Activated CD8-positive, alpha-beta memory T cell treated with anti-CD3 and anti-CD28 coated beads, Interleukin-2, amount 50 U/mL, for 48 hours (primary cell): ENCODE measurements at regions not wholly inside any gene's neighbourhood (a gene's known extent, or its start where the extent isn't known, plus 50 kb on each side); places are given as distances from the start of the nearest gene placed in this dataset.
"Not testable (repeated sequence)": the region's sequence is repeated elsewhere in the genome, so short reads cannot be mapped to it uniquely, and the experiment has no call there.

ENCODE experiments used
- DNase-seq: peaks from one replicate; pipeline ENCODE4 v3.0.0-alpha.2; 2020

GRCh38 chr15:84153655-84154140 is 81.9 kb upstream of the GOLGA6L4 start:
- DNase-seq: not testable (repeated sequence)

DNA sequence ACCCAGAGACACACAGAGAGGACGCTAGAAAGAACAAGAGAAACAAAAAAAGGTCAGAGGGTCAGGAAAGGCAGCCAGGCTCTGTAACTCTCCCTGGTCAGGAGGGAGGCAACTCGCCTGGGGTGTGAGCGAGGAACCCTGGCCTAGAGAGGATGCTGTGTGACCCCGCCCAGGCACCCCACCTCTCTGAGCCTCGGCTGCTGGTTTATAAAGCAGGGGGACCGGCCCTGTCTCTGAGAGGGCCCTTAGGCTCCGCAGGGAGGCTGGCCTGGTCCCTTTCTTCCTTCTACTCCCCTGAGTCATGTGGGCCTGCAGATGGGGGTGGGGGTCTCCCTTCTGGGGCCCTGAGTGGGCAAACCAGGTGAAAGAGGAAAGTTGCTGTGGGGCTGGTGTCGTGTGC is 81.3 kb upstream of the GOLGA6L4 start:
- DNase-seq: not testable (repeated sequence)

GRCh38 chr15:84154787-84155186 is 80.8 kb upstream of the GOLGA6L4 start:
- not testable (repeated sequence) for DNase-seq

DNA sequence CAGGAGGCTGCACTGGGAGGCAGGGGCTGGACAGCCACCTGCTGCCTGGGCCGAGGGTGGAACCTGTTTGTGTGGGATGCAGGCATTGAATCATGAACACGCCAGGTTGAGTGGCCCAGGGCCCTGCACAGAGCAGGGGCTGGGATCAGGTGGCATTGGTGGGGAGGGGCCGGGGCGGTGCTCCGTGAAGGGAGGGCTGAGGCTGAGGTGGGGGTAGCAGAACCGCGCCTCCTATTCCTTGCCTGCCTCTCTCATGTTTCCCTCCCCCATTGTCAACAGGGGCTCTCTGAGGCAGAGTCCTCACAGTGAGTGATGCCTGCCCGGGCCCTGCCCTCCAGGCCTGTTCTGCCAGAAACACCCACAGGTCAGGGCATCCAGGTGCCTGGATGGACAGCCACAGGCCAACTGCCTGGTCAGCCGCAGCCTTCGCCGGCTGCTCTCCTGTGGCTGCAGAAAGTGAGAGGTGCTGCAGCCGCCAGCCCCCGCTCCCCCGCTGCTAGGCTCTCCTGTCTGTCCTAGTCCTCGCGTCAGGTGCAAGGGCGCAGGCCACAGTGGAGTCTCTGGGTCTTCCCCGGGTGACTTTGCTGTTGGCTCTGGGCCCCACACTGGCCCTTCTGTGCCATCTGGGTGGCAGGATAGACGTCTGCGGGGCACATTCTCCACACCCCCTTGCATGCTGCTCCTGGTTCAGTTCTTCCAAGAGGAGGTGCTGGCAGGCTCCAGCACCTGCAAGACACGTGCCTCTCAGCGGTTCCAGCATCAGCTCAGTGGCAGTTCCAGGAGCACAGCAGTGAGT is 79.6 kb upstream of the GOLGA6L4 start:
- not testable (repeated sequence) for DNase-seq

DNA sequence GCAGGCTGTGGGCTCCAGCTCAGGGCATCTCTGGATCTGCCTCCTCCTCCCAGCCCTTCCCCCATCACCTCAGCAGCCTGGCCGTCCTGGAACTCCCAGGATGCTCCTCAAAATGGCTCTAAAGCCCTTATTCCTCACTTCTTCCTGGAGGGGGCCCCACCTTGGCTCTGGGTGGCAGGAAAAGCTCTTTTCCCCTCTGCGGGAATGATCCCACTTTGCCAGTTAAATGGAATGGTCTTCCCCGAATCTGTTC is 79.1 kb upstream of the GOLGA6L4 start:
- not testable (repeated sequence) for DNase-seq

DNA sequence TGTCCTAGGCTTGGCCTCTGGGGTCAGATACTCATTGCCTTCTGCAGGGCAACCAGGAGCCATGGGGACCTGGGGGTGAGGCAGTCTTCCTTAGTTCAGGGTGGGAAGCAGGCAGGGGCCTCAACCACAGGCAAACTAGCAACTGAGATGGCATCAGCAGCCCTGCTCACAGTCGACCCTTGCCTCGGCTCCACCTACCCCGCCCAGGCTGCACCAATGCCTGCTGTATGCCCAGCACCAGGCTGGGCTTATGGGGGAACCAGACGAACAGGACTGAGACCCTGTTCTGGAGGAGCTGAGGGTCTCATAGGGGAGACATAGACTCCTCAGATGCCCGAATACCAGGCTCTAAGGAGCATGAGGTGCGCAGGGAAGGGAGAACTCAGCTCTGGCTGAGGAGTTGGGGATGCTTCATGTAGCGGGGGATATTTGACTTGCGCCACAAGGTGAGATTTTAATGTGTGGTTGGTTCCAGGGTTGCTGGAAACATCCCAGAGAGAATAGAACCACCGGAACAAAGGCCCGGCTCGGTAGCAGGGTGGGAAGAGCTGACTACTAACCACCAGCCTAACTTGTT is 78.4 kb upstream of the GOLGA6L4 start:
- not testable (repeated sequence) for DNase-seq

- not testable (repeated sequence) for DNase-seq
Measured at GRCh38 chr15:84157857-84158256, 77.7 kb upstream of the GOLGA6L4 start.

GRCh38 chr15:84159346-84160269 is 76.0 kb upstream of the GOLGA6L4 start:
- not testable (repeated sequence) for DNase-seq

- not testable (repeated sequence) for DNase-seq
Measured at GRCh38 chr15:84164423-84165292, 70.9 kb upstream of the GOLGA6L4 start.

DNA sequence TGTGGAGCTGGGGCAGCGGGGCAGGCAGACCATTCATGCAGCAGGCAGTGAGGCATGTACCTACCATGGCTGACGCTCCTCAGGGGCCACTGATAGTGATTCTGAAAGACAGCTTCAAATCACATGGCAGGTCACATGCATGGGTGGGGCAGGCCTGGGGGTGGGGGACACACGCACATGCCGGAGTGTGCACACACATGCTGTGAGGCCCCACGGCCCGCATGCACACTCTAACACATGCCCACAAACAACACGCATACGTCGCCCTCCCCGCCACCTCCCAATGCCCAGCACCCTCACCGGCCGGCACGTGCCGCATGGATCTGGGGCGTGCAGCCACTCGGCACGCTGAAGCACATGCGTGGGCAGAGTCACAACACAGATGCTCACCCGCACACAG is 65.5 kb upstream of the GOLGA6L4 start:
- DNase-seq: not testable (repeated sequence)

- DNase-seq: peak; percentile 56
Measured at GRCh38 chr15:84173231-84173610, 62.4 kb upstream of the GOLGA6L4 start.
